GM23338 (cell line): ENCODE measurements at regions not wholly inside any gene's neighbourhood (a gene's known extent, or its start where the extent isn't known, plus 50 kb on each side); places are given as distances from the start of the nearest gene placed in this dataset.

Experiments
- ATAC-seq: fragments of 200-7000 bp; cut with Tn5 transposase; 3 replicates; pipeline ENCODE4 v1.9.1; 2020
- DNase-seq: peaks from one replicate; pipeline ENCODE4 v3.0.0-alpha.2; 2015; ENCODE audit warnings: low spot score
- H2AFZ ChIP-seq: fragments of 200-600 bp; sonication (generic); 2 replicates; pipeline ENCODE4 v1.8.0; 2016; ENCODE audit warnings: antibody characterized with exemption, mild to moderate bottlenecking, moderate library complexity
- H3F3A ChIP-seq: fragments of 200-600 bp; sonication (generic); replicated peaks from 2 replicates; pipeline ENCODE4 v1.8.0; 2017; ENCODE audit warnings: antibody characterized with exemption, mixed run types, low read depth
- H3K27ac ChIP-seq: fragments of 200-600 bp; sonication (generic); 2 replicates; pipeline ENCODE4 v1.6.1; 2016; ENCODE audit warnings: low read depth
- H3K27me3 ChIP-seq: fragments of 200-600 bp; sonication (generic); 2 replicates; pipeline ENCODE4 v1.8.0; 2016; ENCODE audit warnings: mild to moderate bottlenecking, mixed run types, moderate library complexity; ENCODE audit not compliant: insufficient read depth
- H3K36me3 ChIP-seq: fragments of 200-600 bp; sonication (generic); 2 replicates; pipeline ENCODE4 v1.8.0; 2016; ENCODE audit warnings: mild to moderate bottlenecking; ENCODE audit not compliant: insufficient read depth
- H3K4me1 ChIP-seq: fragments of 200-600 bp; sonication (generic); 2 replicates; pipeline ENCODE4 v1.8.0; 2016; ENCODE audit warnings: mild to moderate bottlenecking, moderate library complexity; ENCODE audit not compliant: insufficient read depth
- H3K4me2 ChIP-seq: fragments of 200-600 bp; sonication (generic); 2 replicates; pipeline ENCODE4 v1.7.1; 2017; ENCODE audit warnings: mixed run types
- H3K4me3 ChIP-seq: fragments of 200-600 bp; sonication (generic); 2 replicates; pipeline ENCODE4 v1.6.1; 2016; ENCODE audit warnings: mixed run types
- H3K79me2 ChIP-seq: fragments of 200-600 bp; sonication (generic); replicated peaks from 2 replicates; pipeline ENCODE4 v1.8.0; 2017; ENCODE audit warnings: mild to moderate bottlenecking; ENCODE audit not compliant: insufficient read depth
- H3K9me2 ChIP-seq: fragments of 200-600 bp; sonication (generic); 2 replicates; pipeline ENCODE4 v1.8.0; 2017; ENCODE audit not compliant: insufficient read depth
- H4K20me1 ChIP-seq: fragments of 200-600 bp; sonication (generic); replicated peaks from 2 replicates; pipeline ENCODE4 v1.8.0; 2017; ENCODE audit warnings: mild to moderate bottlenecking; ENCODE audit not compliant: insufficient read depth
- H3K27ac Mint-ChIP-seq: 2 replicates; pipeline ENCODE4 v1.8.0; 2020; ENCODE audit warnings: inconsistent platforms, mild to moderate bottlenecking, moderate library complexity, mixed read lengths
- H3K27me3 Mint-ChIP-seq: 3 replicates; pipeline ENCODE4 v1.8.0; 2022; ENCODE audit warnings: low read depth, mild to moderate bottlenecking, moderate library complexity, mixed read lengths, inconsistent platforms; ENCODE audit not compliant: insufficient read depth, poor library complexity
- H3K36me3 Mint-ChIP-seq: 3 replicates; pipeline ENCODE4 v1.8.0; 2021; ENCODE audit warnings: low read depth, mild to moderate bottlenecking, inconsistent platforms, moderate library complexity, mixed read lengths
- H3K4me1 Mint-ChIP-seq: 3 replicates; pipeline ENCODE4 v1.8.0; 2020; ENCODE audit warnings: mild to moderate bottlenecking, inconsistent platforms, mixed read lengths
- H3K4me3 Mint-ChIP-seq: 3 replicates; pipeline ENCODE4 v1.8.0; 2021; ENCODE audit warnings: moderate library complexity, mild to moderate bottlenecking, inconsistent platforms, mixed read lengths
- H3K9me3 Mint-ChIP-seq: 3 replicates; pipeline ENCODE4 v1.8.0; 2020; ENCODE audit warnings: moderate library complexity, mild to moderate bottlenecking, inconsistent platforms, mixed read lengths
- CREB1 ChIP-seq: fragments of 250-450 bp; sonication (Bioruptor Pico); IDR thresholded peaks from 2 replicates; pipeline ENCODE4 v1.5.0; 2020; ENCODE audit warnings: low read depth, mild to moderate bottlenecking, moderate library complexity
- EZH2 ChIP-seq: fragments of 200-600 bp; sonication (generic); IDR thresholded peaks from one replicate; pipeline ENCODE4 v1.8.0; 2017; ENCODE audit warnings: antibody characterized with exemption, mild to moderate bottlenecking, low read depth; ENCODE audit not compliant: unreplicated experiment
- JUNB ChIP-seq: IDR thresholded peaks from one replicate; pipeline ENCODE4 v1.6.1; 2016; ENCODE audit warnings: antibody characterized with exemption; ENCODE audit not compliant: unreplicated experiment
- NANOG ChIP-seq: IDR thresholded peaks from 2 replicates; pipeline ENCODE4 v1.6.1; 2016; ENCODE audit warnings: antibody characterized with exemption, borderline replicate concordance
- POLR2AphosphoS5 ChIP-seq: IDR thresholded peaks from 2 replicates; pipeline ENCODE4 v1.6.1; 2016; ENCODE audit warnings: antibody characterized with exemption, low read depth
- REST ChIP-seq: IDR thresholded peaks from one replicate; pipeline ENCODE4 v1.6.1; 2018; ENCODE audit warnings: antibody characterized with exemption; ENCODE audit not compliant: unreplicated experiment
- STAT1 ChIP-seq: IDR thresholded peaks from one replicate; pipeline ENCODE4 v1.6.1; 2016; ENCODE audit warnings: antibody characterized with exemption; ENCODE audit not compliant: unreplicated experiment
- ZNF114 ChIP-seq: fragments of 250-450 bp; sonication (Bioruptor Pico); IDR thresholded peaks from 2 replicates; pipeline ENCODE4 v1.5.0; 2020; ENCODE audit warnings: mild to moderate bottlenecking, moderate library complexity
- ZNF331 ChIP-seq: fragments of 250-450 bp; sonication (Bioruptor Pico); IDR thresholded peaks from 2 replicates; pipeline ENCODE4 v1.5.0; 2020; ENCODE audit warnings: low read depth, mild to moderate bottlenecking, moderate library complexity
- TF ChIP-seq, protein P1 (sequence below): IDR thresholded peaks from 2 replicates; pipeline ENCODE4 v1.6.1; 2016; ENCODE audit warnings: antibody characterized with exemption
- TF ChIP-seq, protein P2 (sequence below), 2 experiments: fragments of 200-600 bp in 1 of 2; sonication (generic) in 1 of 2; conservative IDR thresholded peaks; 2 replicates each; pipeline versions ENCODE4 v1.5.1 to v1.6.1; 2016 to 2017; ENCODE audit warnings: antibody characterized with exemption in 2 of 2, low read depth in 2 of 2, mild to moderate bottlenecking in 2 of 2, moderate library complexity in 1 of 2

- no peaks in the 10 kb centered on the region for H3K9me3 Mint-ChIP-seq
- Histone ChIP-seq H3K4me3 (no peak overlapping the region), H3K79me2 (no peaks in the 10 kb centered on the region), H2AFZ (no peak overlapping the region), H3K4me2 (no peak overlapping the region), H3K27me3 (no peaks in the 10 kb centered on the region), H3K36me3 (no peaks in the 10 kb centered on the region), H3K9me2 (no peaks in the 10 kb centered on the region), H3K27ac (no peak overlapping the region), H3F3A (no peaks in the 10 kb centered on the region), H3K4me1 (peaks cover 13% of the 10 kb centered on the region), H4K20me1 (no peaks in the 10 kb centered on the region)
- TF ChIP-seq POLR2AphosphoS5 (no peak), EZH2 (no peak)
- ATAC-seq, result no peak
- H3K4me3 Mint-ChIP-seq, result no peak overlapping the region
- H3K27me3 Mint-ChIP-seq, result peaks cover 3% of the 10 kb centered on the region
- H3K4me1 Mint-ChIP-seq, result peaks cover 21% of the 10 kb centered on the region
- H3K27ac Mint-ChIP-seq, result no peak overlapping the region
- no peak for DNase-seq
- H3K36me3 Mint-ChIP-seq, result no peaks in the 10 kb centered on the region
These were observed 169.4 kb upstream of the GLRA1 start for GRCh38 chr5:152094060-152094459.

DNA sequence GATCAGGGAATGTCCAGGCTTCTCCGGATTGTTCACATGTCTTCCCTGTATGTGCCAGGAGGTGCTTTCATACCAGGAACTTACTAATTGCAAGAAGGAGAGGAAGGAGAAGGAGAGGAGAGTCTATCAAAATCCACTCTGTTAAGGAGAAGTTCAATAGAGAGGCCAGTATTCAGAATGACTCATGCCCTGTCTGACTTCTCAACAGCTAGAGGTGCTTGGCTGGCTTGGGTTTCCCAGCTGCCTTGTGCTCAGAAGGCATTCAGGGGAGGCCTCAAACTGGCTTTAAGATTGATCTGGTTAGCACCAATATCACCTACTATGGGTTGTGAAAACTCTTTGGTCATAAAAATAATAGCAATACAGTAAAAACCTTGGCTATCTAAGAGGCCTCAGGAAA lies 167.9 kb upstream of the GLRA1 start:
- H4K20me1 ChIP-seq, result no peaks in the 10 kb centered on the region
- H3K9me2 ChIP-seq, result no peaks in the 10 kb centered on the region
- Mint-ChIP-seq H3K27me3 (peaks cover 3% of the 10 kb centered on the region), H3K36me3 (no peaks in the 10 kb centered on the region), H3K4me3 (no peak overlapping the region), H3K9me3 (no peaks in the 10 kb centered on the region), H3K4me1 (peaks cover 18% of the 10 kb centered on the region), H3K27ac (no peak overlapping the region)
- no peaks in the 10 kb centered on the region for H3K79me2 ChIP-seq
- no peaks in the 10 kb centered on the region for H3K36me3 ChIP-seq
- no peaks in the 10 kb centered on the region for H3F3A ChIP-seq
- H3K27me3 ChIP-seq, result no peaks in the 10 kb centered on the region
- no peak overlapping the region for H2AFZ ChIP-seq
- ATAC-seq, result no peak
- H3K4me3 ChIP-seq, result no peak overlapping the region
- H3K4me2 ChIP-seq, result no peak overlapping the region
- peaks cover 13% of the 10 kb centered on the region for H3K4me1 ChIP-seq
- H3K27ac ChIP-seq, result no peak overlapping the region
- no peak for DNase-seq
- TF ChIP-seq, protein P1, sequence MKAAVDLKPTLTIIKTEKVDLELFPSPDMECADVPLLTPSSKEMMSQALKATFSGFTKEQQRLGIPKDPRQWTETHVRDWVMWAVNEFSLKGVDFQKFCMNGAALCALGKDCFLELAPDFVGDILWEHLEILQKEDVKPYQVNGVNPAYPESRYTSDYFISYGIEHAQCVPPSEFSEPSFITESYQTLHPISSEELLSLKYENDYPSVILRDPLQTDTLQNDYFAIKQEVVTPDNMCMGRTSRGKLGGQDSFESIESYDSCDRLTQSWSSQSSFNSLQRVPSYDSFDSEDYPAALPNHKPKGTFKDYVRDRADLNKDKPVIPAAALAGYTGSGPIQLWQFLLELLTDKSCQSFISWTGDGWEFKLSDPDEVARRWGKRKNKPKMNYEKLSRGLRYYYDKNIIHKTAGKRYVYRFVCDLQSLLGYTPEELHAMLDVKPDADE, result no peak
- TF ChIP-seq, protein P2, sequence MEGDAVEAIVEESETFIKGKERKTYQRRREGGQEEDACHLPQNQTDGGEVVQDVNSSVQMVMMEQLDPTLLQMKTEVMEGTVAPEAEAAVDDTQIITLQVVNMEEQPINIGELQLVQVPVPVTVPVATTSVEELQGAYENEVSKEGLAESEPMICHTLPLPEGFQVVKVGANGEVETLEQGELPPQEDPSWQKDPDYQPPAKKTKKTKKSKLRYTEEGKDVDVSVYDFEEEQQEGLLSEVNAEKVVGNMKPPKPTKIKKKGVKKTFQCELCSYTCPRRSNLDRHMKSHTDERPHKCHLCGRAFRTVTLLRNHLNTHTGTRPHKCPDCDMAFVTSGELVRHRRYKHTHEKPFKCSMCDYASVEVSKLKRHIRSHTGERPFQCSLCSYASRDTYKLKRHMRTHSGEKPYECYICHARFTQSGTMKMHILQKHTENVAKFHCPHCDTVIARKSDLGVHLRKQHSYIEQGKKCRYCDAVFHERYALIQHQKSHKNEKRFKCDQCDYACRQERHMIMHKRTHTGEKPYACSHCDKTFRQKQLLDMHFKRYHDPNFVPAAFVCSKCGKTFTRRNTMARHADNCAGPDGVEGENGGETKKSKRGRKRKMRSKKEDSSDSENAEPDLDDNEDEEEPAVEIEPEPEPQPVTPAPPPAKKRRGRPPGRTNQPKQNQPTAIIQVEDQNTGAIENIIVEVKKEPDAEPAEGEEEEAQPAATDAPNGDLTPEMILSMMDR (conservative IDR thresholded peaks at IDR 0.05; ENCODE audit: low read depth in 2 of 2), result no peak
- TF ChIP-seq ZNF331 (CRISPR knock-in tag) (no peak), REST (no peak), STAT1 (no peak), NANOG (no peak), CREB1 (CRISPR knock-in tag) (no peak), ZNF114 (CRISPR knock-in tag) (no peak), POLR2AphosphoS5 (no peak), EZH2 (no peak), JUNB (no peak)
